ENCODE measurements at regions not wholly inside any gene's neighbourhood (a gene's known extent, or its start where the extent isn't known, plus 50 kb on each side); places are given as distances from the start of the nearest gene placed in this dataset.

- Histone ChIP-seq H3K27me3 (ENCODE audit: low read length) (no peaks in the 10 kb centered on the region), H3K9me3 (ENCODE audit: low read length) (no peaks in the 10 kb centered on the region), H3K4me3 (ENCODE audit: low read length) (no peak overlapping the region), H3K27ac (ENCODE audit: low read length) (no peak overlapping the region), H3K4me1 (ENCODE audit: insufficient read depth, low read length) (no peaks in the 10 kb centered on the region), H3K9ac (ENCODE audit: low read length) (no peak overlapping the region), H3K36me3 (ENCODE audit: low read depth, low read length) (no peaks in the 10 kb centered on the region), H2AFZ (ENCODE audit: low read length) (no peak overlapping the region), H3F3A (ENCODE audit: low read length, unreplicated experiment) (no peaks in the 10 kb centered on the region), H4K20me1 (ENCODE audit: low read length) (no peaks in the 10 kb centered on the region), H3K4me2 (ENCODE audit: low read length) (no peak overlapping the region), H3K79me2 (ENCODE audit: low read length) (no peaks in the 10 kb centered on the region), H3K9me2 (replicated peaks; ENCODE audit: low read length) (no peaks in the 10 kb centered on the region)
- ChIA-PET CTCF (no interaction called here), POLR2A (ENCODE audit: unreplicated experiment) (no interaction called here)
- DNase-seq, result no peak
- BruUV-seq (replicated peaks), result no TSS peak
- ATAC-seq, result no peak
- intact Hi-C loops (cut with micrococcal nuclease), result no loop called here
- TF ChIP-seq, protein P1, sequence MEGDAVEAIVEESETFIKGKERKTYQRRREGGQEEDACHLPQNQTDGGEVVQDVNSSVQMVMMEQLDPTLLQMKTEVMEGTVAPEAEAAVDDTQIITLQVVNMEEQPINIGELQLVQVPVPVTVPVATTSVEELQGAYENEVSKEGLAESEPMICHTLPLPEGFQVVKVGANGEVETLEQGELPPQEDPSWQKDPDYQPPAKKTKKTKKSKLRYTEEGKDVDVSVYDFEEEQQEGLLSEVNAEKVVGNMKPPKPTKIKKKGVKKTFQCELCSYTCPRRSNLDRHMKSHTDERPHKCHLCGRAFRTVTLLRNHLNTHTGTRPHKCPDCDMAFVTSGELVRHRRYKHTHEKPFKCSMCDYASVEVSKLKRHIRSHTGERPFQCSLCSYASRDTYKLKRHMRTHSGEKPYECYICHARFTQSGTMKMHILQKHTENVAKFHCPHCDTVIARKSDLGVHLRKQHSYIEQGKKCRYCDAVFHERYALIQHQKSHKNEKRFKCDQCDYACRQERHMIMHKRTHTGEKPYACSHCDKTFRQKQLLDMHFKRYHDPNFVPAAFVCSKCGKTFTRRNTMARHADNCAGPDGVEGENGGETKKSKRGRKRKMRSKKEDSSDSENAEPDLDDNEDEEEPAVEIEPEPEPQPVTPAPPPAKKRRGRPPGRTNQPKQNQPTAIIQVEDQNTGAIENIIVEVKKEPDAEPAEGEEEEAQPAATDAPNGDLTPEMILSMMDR (conservative IDR thresholded peaks at IDR 0.05; ENCODE audit: low read depth, low read length), result no peak
- no peak for TF ChIP-seq EZH2 (IDR thresholded peaks at IDR 0.05; ENCODE audit: low read length, unreplicated experiment)
- no peak for TF ChIP-seq EZH2phosphoT487 (IDR thresholded peaks at IDR 0.05; ENCODE audit: borderline replicate concordance, low read length)
These were observed 222.2 kb upstream of the TENM4 start for GRCh38 chr11:79663017-79663416.

GRCh38 chr11:79661373-79661772, 220.5 kb upstream of the TENM4 start:
- H4K20me1 ChIP-seq (ENCODE audit: low read length), result no peaks in the 10 kb centered on the region
- POLR2A ChIA-PET (ENCODE audit: unreplicated experiment), result no interaction called here
- H3K9ac ChIP-seq (ENCODE audit: low read length), result no peak overlapping the region
- H3K79me2 ChIP-seq (ENCODE audit: low read length), result no peaks in the 10 kb centered on the region
- TF ChIP-seq, protein P1 (conservative IDR thresholded peaks at IDR 0.05; ENCODE audit: low read depth, low read length), result no peak
- TF ChIP-seq EZH2 (IDR thresholded peaks at IDR 0.05; ENCODE audit: low read length, unreplicated experiment) (no peak), EZH2phosphoT487 (IDR thresholded peaks at IDR 0.05; ENCODE audit: borderline replicate concordance, low read length) (no peak)
- no peak overlapping the region for H3K4me2 ChIP-seq (ENCODE audit: low read length)
- H3K27ac ChIP-seq (ENCODE audit: low read length), result no peak overlapping the region
- no TSS peak for BruUV-seq (replicated peaks)
- intact Hi-C loops (cut with micrococcal nuclease), result no loop called here
- H3F3A ChIP-seq (ENCODE audit: low read length, unreplicated experiment), result no peaks in the 10 kb centered on the region
- H2AFZ ChIP-seq (ENCODE audit: low read length), result no peak overlapping the region
- H3K9me3 ChIP-seq (ENCODE audit: low read length), result no peaks in the 10 kb centered on the region
- DNase-seq, result no peak
- H3K9me2 ChIP-seq (replicated peaks; ENCODE audit: low read length), result no peaks in the 10 kb centered on the region
- H3K36me3 ChIP-seq (ENCODE audit: low read depth, low read length), result no peaks in the 10 kb centered on the region
- CTCF ChIA-PET, result no interaction called here
- no peaks in the 10 kb centered on the region for H3K27me3 ChIP-seq (ENCODE audit: low read length)
- no peak overlapping the region for H3K4me3 ChIP-seq (ENCODE audit: low read length)
- no peak for ATAC-seq
- H3K4me1 ChIP-seq (ENCODE audit: insufficient read depth, low read length), result no peaks in the 10 kb centered on the region

DNA sequence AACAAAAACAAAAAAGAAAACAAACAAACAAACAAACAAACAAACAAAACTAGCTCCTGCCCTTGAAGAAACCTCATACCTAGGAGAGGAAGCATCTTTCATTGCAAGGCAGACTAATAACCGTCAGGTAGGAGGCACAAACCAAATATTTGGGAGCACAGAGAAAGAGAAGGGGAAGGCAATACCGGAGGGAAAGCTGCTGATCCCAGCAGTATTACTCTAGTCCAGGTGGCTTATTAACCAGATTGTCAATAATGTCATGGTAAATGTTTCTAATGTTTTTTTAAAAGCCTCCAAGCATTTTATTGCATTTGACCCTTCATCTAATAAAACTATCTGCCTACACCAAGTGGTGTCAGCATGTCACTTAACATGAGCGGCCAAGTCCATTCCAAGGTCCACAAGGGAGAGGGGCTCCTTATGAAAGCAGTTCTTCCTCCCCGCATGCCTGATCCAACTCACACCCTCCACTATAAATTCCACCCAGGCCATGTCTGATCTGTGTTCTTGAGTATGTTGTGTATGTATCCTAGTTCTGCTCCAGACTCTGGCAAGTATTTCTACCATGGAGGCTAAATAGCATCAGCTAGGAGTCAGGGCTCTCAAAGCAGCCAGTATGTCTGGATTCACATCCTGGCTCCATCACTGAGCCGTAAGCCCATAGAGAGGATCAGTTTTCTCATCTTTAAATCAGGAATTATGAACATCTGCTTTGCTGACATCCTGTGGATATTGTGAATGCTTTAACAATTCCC, 208.1 kb upstream of the TENM4 start:
- ChIA-PET CTCF (no interaction called here), POLR2A (ENCODE audit: unreplicated experiment) (no interaction called here)
- Histone ChIP-seq H3K9me2 (replicated peaks; ENCODE audit: low read length) (no peaks in the 10 kb centered on the region), H3K4me3 (ENCODE audit: low read length) (no peak overlapping the region), H2AFZ (ENCODE audit: low read length) (no peak overlapping the region), H3K4me1 (ENCODE audit: insufficient read depth, low read length) (no peaks in the 10 kb centered on the region), H3K36me3 (ENCODE audit: low read depth, low read length) (no peaks in the 10 kb centered on the region), H3K4me2 (ENCODE audit: low read length) (no peak overlapping the region), H3K79me2 (ENCODE audit: low read length) (no peaks in the 10 kb centered on the region), H3K9ac (ENCODE audit: low read length) (no peak overlapping the region), H4K20me1 (ENCODE audit: low read length) (no peaks in the 10 kb centered on the region), H3K27ac (ENCODE audit: low read length) (no peak overlapping the region), H3K9me3 (ENCODE audit: low read length) (no peaks in the 10 kb centered on the region), H3K27me3 (ENCODE audit: low read length) (no peaks in the 10 kb centered on the region), H3F3A (ENCODE audit: low read length, unreplicated experiment) (no peaks in the 10 kb centered on the region)
- BruUV-seq (replicated peaks), result no TSS peak
- no peak for ATAC-seq
- TF ChIP-seq EZH2 (IDR thresholded peaks at IDR 0.05; ENCODE audit: low read length, unreplicated experiment), result no peak
- TF ChIP-seq, protein P1 (conservative IDR thresholded peaks at IDR 0.05; ENCODE audit: low read depth, low read length), result no peak
- TF ChIP-seq EZH2phosphoT487 (IDR thresholded peaks at IDR 0.05; ENCODE audit: borderline replicate concordance, low read length), result no peak
- DNase-seq, result no peak
- intact Hi-C loops (cut with micrococcal nuclease), result no loop called here

All from PC-3 (cell line).